AG04450 (cell line): ENCODE measurements at regions not wholly inside any gene's neighbourhood (a gene's known extent, or its start where the extent isn't known, plus 50 kb on each side); places are given as distances from the start of the nearest gene placed in this dataset.

Experiments
- CTCF ChIA-PET: fragments of 300-600, 350-600 bp; formaldehyde crosslinking; extraction: SDS; loops from one replicate; lab custom pipeline; 2022; ENCODE audit warnings: antibody characterized with exemption, inconsistent platforms; lab: Charles Lee
- POLR2A ChIA-PET: fragments of 350-600 bp; formaldehyde crosslinking; extraction: SDS; loops from one replicate; lab custom pipeline; 2021; ENCODE audit warnings: antibody characterized with exemption, inconsistent platforms; lab: Yijun Ruan, JAX
- DNase-seq: peaks from one replicate; pipeline ENCODE4 v3.0.0-alpha.2; 2011; ENCODE audit warnings: low read depth, low spot score
- H3K27ac ChIP-seq: one replicate; pipeline ENCODE4 v1.5.1; 2012; ENCODE audit warnings: low read depth, low read length, control low read depth
- H3K27me3 ChIP-seq: one replicate; pipeline ENCODE4 v1.6.0; 2012; ENCODE audit warnings: low read length; ENCODE audit not compliant: control insufficient read depth, insufficient read depth
- H3K4me3 ChIP-seq: 2 replicates; pipeline ENCODE4 v1.5.1; 2011; ENCODE audit warnings: mild to moderate bottlenecking, low read depth, low read length, control low read depth
- H3K9me3 ChIP-seq: 2 replicates; pipeline ENCODE4 v1.5.1; 2012; ENCODE audit warnings: low read length; ENCODE audit not compliant: control insufficient read depth, insufficient read depth
- CTCF ChIP-seq: IDR thresholded peaks from 2 replicates; pipeline ENCODE4 v1.5.1; 2011; ENCODE audit warnings: low read depth, low read length, control low read depth, inconsistent platforms

DNA sequence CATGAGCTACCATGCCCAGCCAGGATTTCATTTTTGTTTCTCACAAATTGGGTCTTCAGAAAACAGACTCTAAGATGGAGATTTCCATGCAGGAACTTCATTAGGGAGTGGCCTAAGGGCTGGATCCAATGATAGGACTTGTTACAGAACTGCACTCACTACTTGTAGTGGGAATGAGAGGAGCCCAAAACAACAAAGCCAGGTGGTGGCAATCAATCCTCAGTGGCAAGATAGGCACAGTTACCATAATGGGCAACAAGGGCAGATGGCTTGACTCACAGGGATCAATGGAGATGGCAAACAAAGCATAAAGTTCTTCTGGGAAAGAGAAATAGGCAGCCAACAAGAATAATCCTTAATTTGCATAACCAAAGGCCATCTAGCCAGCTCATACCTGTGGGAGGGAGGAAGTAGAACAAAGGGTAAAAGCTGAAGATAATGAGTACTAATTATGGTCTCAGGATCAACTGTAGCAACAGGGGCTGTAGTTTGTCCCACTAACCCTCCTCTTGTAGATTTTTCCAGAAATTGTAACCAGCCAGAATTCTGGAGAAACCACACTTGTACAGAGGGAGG is 72.8 kb upstream of the MAPK10 start:
- H3K9me3 ChIP-seq = no peaks in the 10 kb centered on the region
- H3K27ac ChIP-seq = no peak overlapping the region
- TF ChIP-seq CTCF = no peak
- CTCF ChIA-PET = no interaction called here
- no peaks in the 10 kb centered on the region for H3K27me3 ChIP-seq
- no peak overlapping the region for H3K4me3 ChIP-seq
- DNase-seq = no peak
- POLR2A ChIA-PET = no interaction called here

- ChIA-PET POLR2A (no interaction called here), CTCF (no interaction called here)
- DNase-seq = no peak
- no peak for TF ChIP-seq CTCF
- Histone ChIP-seq H3K4me3 (no peak overlapping the region), H3K27ac (no peak overlapping the region), H3K27me3 (no peaks in the 10 kb centered on the region), H3K9me3 (no peaks in the 10 kb centered on the region)
Measured at GRCh38 chr4:86439293-86439692, 79.4 kb upstream of the MAPK10 start.

DNA sequence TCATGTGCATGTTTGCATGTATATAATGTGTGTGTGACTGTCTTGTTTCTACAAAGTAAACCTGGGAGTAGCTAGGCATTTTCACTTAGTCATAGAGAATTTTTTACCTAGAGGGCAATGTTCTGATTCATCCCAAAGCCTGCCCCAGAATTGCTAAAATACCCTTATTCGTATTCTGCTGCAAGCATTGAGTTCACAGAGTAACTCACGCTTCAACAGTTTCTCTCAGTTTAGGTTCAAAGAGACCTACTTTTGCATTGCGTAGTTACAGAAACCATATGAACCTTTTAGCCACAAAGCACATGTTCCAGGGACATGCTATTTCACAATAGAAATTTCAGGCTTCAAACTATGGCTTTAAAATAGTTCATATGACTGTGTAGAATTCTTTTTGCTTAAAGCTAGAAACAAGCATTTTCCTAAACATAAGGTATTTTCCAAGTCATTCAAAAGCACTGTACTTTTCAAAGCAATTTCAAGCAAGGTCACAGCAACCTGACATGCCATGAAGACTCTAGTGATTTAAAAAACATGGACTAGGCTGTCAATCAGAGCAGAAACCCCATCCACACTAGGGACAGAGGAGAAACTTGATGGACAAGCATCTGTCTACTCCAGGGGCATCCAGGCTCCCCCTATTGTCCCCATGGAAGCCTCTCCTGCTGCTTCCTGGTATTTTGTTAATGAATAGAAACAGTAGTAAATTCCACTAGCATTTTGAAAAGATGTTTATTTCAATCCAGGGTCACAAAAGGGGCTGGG is 81.5 kb upstream of the MAPK10 start:
- no peaks in the 10 kb centered on the region for H3K27me3 ChIP-seq
- no peak for TF ChIP-seq CTCF
- CTCF ChIA-PET = interaction anchor here (0.5 kb wide), 1 partner anchor 153 kb away, joined by 4 read pairs; the partner anchor contains the start of gene PTPN13
- H3K9me3 ChIP-seq = no peaks in the 10 kb centered on the region
- DNase-seq = no peak
- H3K27ac ChIP-seq = no peak overlapping the region
- H3K4me3 ChIP-seq = no peak overlapping the region
- POLR2A ChIA-PET = no interaction called here

DNA sequence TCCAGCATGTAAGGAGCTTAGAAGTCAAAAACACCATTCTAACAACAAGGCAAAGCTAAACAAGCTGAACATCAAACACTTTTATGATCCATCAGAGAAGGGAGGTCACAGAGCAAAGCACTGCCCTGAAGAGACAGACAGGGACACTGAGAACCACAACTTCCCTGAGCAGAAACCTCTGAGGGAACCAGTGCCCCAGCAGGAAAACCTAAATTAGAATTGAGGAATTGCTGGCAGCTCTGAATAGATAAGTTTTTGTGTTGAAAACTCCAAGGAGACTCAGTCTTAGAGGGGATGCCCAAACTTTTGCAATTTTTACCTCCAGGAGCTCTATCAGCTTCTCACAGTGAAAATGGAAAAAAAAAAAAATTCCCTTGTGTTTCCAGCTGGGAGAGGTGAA is 83.0 kb upstream of the MAPK10 start:
- DNase-seq = no peak
- no peak for TF ChIP-seq CTCF
- POLR2A ChIA-PET = no interaction called here
- Histone ChIP-seq H3K27ac (no peak overlapping the region), H3K27me3 (no peaks in the 10 kb centered on the region), H3K9me3 (no peaks in the 10 kb centered on the region), H3K4me3 (no peak overlapping the region)
- CTCF ChIA-PET = interaction anchor here (0.7 kb wide), 1 partner anchor 335 kb away, joined by 3 read pairs; no protein-coding TSS in a partner anchor

GRCh38 chr4:86443495-86443894 is 83.6 kb upstream of the MAPK10 start:
- Histone ChIP-seq H3K27me3 (no peaks in the 10 kb centered on the region), H3K27ac (no peak overlapping the region), H3K9me3 (no peaks in the 10 kb centered on the region), H3K4me3 (no peak overlapping the region)
- TF ChIP-seq CTCF = no peak
- no peak for DNase-seq
- ChIA-PET POLR2A (no interaction called here), CTCF (interaction anchor here (0.7 kb wide), 1 partner anchor 334 kb away, joined by 3 read pairs; no protein-coding TSS in a partner anchor)
